CD14-positive monocyte (primary cell): ENCODE measurements at regions not wholly inside any gene's neighbourhood (a gene's known extent, or its start where the extent isn't known, plus 50 kb on each side); places are given as distances from the start of the nearest gene placed in this dataset.

Experiments used
- DNase-seq, 3 donors: peaks; one replicate each; pipeline ENCODE4 v3.0.0-alpha.2; 2011 to 2022
- H2AFZ ChIP-seq: 2 replicates; pipeline ENCODE4 v1.6.0; 2012; ENCODE audit warnings: mild to moderate bottlenecking, low read depth, low read length, inconsistent platforms; ENCODE audit not compliant: insufficient read depth, poor library complexity, severe bottlenecking
- H3K27ac ChIP-seq, 2 donors: 1 replicate in 1 of 2; 2 replicates in 1 of 2; pipeline ENCODE4 v1.5.1; 2012 to 2013; ENCODE audit warnings: low read length in 2 of 2, control low read depth in 1 of 2, inconsistent platforms in 1 of 2, low read depth in 1 of 2, mild to moderate bottlenecking in 1 of 2
- H3K27me3 ChIP-seq, 2 donors: one replicate each; pipeline versions ENCODE4 v1.6.0 to v1.6.1; 2011 to 2013; ENCODE audit warnings: low read length in 2 of 2; ENCODE audit not compliant: control insufficient read depth in 2 of 2, insufficient read depth in 2 of 2
- H3K36me3 ChIP-seq, 2 donors: replicated peaks in 1 of 2; 1 replicate in 1 of 2; 2 replicates in 1 of 2; pipeline versions ENCODE4 v1.5.1 to v1.6.1; 2012 to 2013; ENCODE audit warnings: low read length in 2 of 2, control low read depth in 1 of 2, inconsistent platforms in 1 of 2, mild to moderate bottlenecking in 1 of 2; ENCODE audit not compliant: insufficient read depth in 2 of 2, control insufficient read depth in 1 of 2
- H3K4me1 ChIP-seq, 2 donors: 1 replicate in 1 of 2; 2 replicates in 1 of 2; pipeline versions ENCODE4 v1.5.1 to v1.6.1; 2012 to 2013; ENCODE audit warnings: low read length in 2 of 2, control low read depth in 1 of 2, inconsistent platforms in 1 of 2, mild to moderate bottlenecking in 1 of 2, moderate library complexity in 1 of 2; ENCODE audit not compliant: insufficient read depth in 2 of 2, control insufficient read depth in 1 of 2
- H3K4me2 ChIP-seq: replicated peaks from 2 replicates; pipeline ENCODE3; 2012; ENCODE audit warnings: low read length, moderate library complexity, mild to moderate bottlenecking; ENCODE audit not compliant: poor library complexity, severe bottlenecking; ENCODE audit errors: extremely low read depth
- H3K4me3 ChIP-seq, 3 experiments: fragments of 200-600 bp in 1 of 3; sonication (generic) in 1 of 3; replicated peaks in 1 of 3; 1 replicate in 2 of 3; 2 replicates in 1 of 3; pipeline ENCODE4 v1.5.1; 2011 to 2013; ENCODE audit warnings: low read length in 3 of 3, mild to moderate bottlenecking in 3 of 3, control low read depth in 2 of 3, low read depth in 2 of 3, inconsistent platforms in 1 of 3, moderate library complexity in 1 of 3
- H3K79me2 ChIP-seq: 2 replicates; pipeline ENCODE4 v1.6.0; 2012; ENCODE audit warnings: mild to moderate bottlenecking, control low read depth, inconsistent platforms, low read length, moderate library complexity; ENCODE audit not compliant: insufficient read depth
- H3K9ac ChIP-seq: 2 replicates; pipeline ENCODE4 v1.6.0; 2017; ENCODE audit warnings: low read length, mild to moderate bottlenecking; ENCODE audit not compliant: insufficient read depth, poor library complexity, severe bottlenecking
- H3K9me3 ChIP-seq, 2 donors: replicated peaks in 1 of 2; 1 replicate in 1 of 2; 2 replicates in 1 of 2; pipeline versions ENCODE4 v1.5.1 to v1.6.1; 2012 to 2013; ENCODE audit warnings: low read length in 2 of 2, control low read depth in 1 of 2; ENCODE audit not compliant: control insufficient read depth in 1 of 2, insufficient read depth in 1 of 2
- H4K20me1 ChIP-seq: 2 replicates; pipeline ENCODE4 v1.6.0; 2012; ENCODE audit warnings: mild to moderate bottlenecking, low read length, control low read depth, moderate library complexity; ENCODE audit not compliant: insufficient read depth
- H3K27ac Mint-ChIP-seq, 7 donors: one replicate each; pipeline ENCODE4 v1.8.0; 2020; ENCODE audit warnings: mild to moderate bottlenecking in 7 of 7, mixed read lengths in 7 of 7, moderate library complexity in 6 of 7, inconsistent platforms in 2 of 7
- H3K27me3 Mint-ChIP-seq, 3 donors: one replicate each; pipeline ENCODE4 v1.8.0; 2021 to 2022; ENCODE audit warnings: low read depth in 3 of 3, mild to moderate bottlenecking in 3 of 3, mixed read lengths in 3 of 3, moderate library complexity in 3 of 3, inconsistent platforms in 1 of 3
- H3K36me3 Mint-ChIP-seq, 2 donors: one replicate each; pipeline ENCODE4 v1.8.0; 2020; ENCODE audit warnings: mixed read lengths in 2 of 2, inconsistent platforms in 1 of 2, mild to moderate bottlenecking in 1 of 2
- H3K4me1 Mint-ChIP-seq: one replicate; pipeline ENCODE4 v1.8.0; 2020; ENCODE audit warnings: mild to moderate bottlenecking, mixed read lengths
- H3K4me3 Mint-ChIP-seq, 2 donors: one replicate each; pipeline ENCODE4 v1.8.0; 2020; ENCODE audit warnings: mild to moderate bottlenecking in 2 of 2, mixed read lengths in 2 of 2, moderate library complexity in 1 of 2
- H3K9me3 Mint-ChIP-seq, 7 donors: one replicate each; pipeline ENCODE4 v1.8.0; 2020 to 2022; ENCODE audit warnings: mixed read lengths in 7 of 7, mild to moderate bottlenecking in 6 of 7, moderate library complexity in 6 of 7, inconsistent platforms in 2 of 7
- WGBS: methylation state at CpG from one replicate; pipeline ENCODE4 v1.1.5; 2013; ENCODE audit warnings: missing lambda C conversion rate; ENCODE audit not compliant: insufficient coverage; 5-methylcytosine and 5-hydroxymethylcytosine counted together
- intact Hi-C, 2 donors: fragments of 100-400 bp; cut with micrococcal nuclease; formaldehyde crosslinking; loops; one replicate each; pipeline versions ENCODE4 v1.15.0 to v1.15.1; 2023
- TF ChIP-seq, protein P1 (sequence below): fragments of 200-600 bp; IDR thresholded peaks from one replicate; pipeline ENCODE4 v1.8.0; 2022; ENCODE audit warnings: antibody characterized with exemption, mild to moderate bottlenecking

- peaks cover 0 to 8% (median 2%) of the 10 kb centered on the region in 7 donors for H3K9me3 Mint-ChIP-seq
These were observed 155.3 kb upstream of the AKR1E2 start for GRCh38 chr10:4670737-4671136.

DNA sequence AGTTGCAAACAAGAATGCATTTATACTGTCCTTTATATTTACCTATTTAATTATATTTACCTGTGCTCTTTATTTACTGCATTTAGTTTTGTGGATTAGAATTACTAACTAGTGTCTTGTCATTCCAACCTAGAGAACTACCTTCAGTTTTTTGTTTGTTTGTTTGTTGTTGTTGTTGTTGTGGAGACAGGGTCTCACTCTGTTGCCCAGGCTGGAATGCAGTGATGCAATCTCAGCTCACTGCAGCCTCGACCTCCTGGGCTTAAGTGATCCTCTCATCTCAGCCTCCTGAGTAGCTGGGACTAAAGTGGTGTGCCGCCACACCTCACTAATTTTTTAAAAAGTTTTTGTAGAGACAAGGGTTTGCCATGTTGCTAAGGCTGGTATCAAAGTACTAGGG is 156.4 kb upstream of the AKR1E2 start:
- no peak for DNase-seq
- Mint-ChIP-seq H3K4me3 (no peak overlapping the region), H3K36me3 (no peaks in the 10 kb centered on the region), H3K9me3 (peaks cover 0 to 8% (median 2%) of the 10 kb centered on the region in 7 donors), H3K27me3 (peaks cover 0 to 3% (median 3%) of the 10 kb centered on the region in 3 donors), H3K4me1 (no peaks in the 10 kb centered on the region), H3K27ac (no peak overlapping the region)
- no peak overlapping the region for H2AFZ ChIP-seq
- H3K9ac ChIP-seq, result no peak overlapping the region
- H3K4me1 ChIP-seq, result no peaks in the 10 kb centered on the region
- H3K4me2 ChIP-seq, result no peak overlapping the region
- H3K4me3 ChIP-seq, result no peak overlapping the region
- H4K20me1 ChIP-seq, result no peaks in the 10 kb centered on the region
- no peaks in the 10 kb centered on the region for H3K9me3 ChIP-seq
- 80% methylated on average over 1 of the region's 2 CpGs for WGBS
- no peaks in the 10 kb centered on the region for H3K36me3 ChIP-seq
- no peaks in the 10 kb centered on the region for H3K79me2 ChIP-seq
- H3K27me3 ChIP-seq, result no peaks in the 10 kb centered on the region
- intact Hi-C loops, result no loop called here
- no peak overlapping the region for H3K27ac ChIP-seq
- TF ChIP-seq, protein P1, sequence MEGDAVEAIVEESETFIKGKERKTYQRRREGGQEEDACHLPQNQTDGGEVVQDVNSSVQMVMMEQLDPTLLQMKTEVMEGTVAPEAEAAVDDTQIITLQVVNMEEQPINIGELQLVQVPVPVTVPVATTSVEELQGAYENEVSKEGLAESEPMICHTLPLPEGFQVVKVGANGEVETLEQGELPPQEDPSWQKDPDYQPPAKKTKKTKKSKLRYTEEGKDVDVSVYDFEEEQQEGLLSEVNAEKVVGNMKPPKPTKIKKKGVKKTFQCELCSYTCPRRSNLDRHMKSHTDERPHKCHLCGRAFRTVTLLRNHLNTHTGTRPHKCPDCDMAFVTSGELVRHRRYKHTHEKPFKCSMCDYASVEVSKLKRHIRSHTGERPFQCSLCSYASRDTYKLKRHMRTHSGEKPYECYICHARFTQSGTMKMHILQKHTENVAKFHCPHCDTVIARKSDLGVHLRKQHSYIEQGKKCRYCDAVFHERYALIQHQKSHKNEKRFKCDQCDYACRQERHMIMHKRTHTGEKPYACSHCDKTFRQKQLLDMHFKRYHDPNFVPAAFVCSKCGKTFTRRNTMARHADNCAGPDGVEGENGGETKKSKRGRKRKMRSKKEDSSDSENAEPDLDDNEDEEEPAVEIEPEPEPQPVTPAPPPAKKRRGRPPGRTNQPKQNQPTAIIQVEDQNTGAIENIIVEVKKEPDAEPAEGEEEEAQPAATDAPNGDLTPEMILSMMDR, result no peak

More at GRCh38 chr10:4670737-4671136, 155.3 kb upstream of the AKR1E2 start:
- no peak for DNase-seq
- Histone ChIP-seq H3K36me3 (no peaks in the 10 kb centered on the region), H3K4me1 (no peaks in the 10 kb centered on the region), H3K9ac (no peak overlapping the region), H3K27me3 (no peaks in the 10 kb centered on the region), H3K27ac (no peak overlapping the region), H3K79me2 (no peaks in the 10 kb centered on the region), H4K20me1 (no peaks in the 10 kb centered on the region), H2AFZ (no peak overlapping the region), H3K4me3 (no peak overlapping the region), H3K4me2 (no peak overlapping the region), H3K9me3 (no peaks in the 10 kb centered on the region)
- Mint-ChIP-seq H3K36me3 (no peaks in the 10 kb centered on the region), H3K27me3 (peaks cover 0 to 3% (median 3%) of the 10 kb centered on the region in 3 donors), H3K27ac (no peak overlapping the region), H3K4me3 (no peak overlapping the region), H3K4me1 (no peaks in the 10 kb centered on the region)
- intact Hi-C loops, result no loop called here
- TF ChIP-seq, protein P1, result no peak
